ENCODE measurements at regions not wholly inside any gene's neighbourhood (a gene's known extent, or its start where the extent isn't known, plus 50 kb on each side); places are given as distances from the start of the nearest gene placed in this dataset.

GRCh38 chr9:96169901-96170300 is 132.1 kb downstream of the HSD17B3 start:
- TF ChIP-seq CTCF (IDR thresholded peaks at IDR 0.05) (no peak), POLR2A (IDR thresholded peaks at IDR 0.05) (no peak)
